KBM-7 (cell line): ENCODE measurements at regions not wholly inside any gene's neighbourhood (a gene's known extent, or its start where the extent isn't known, plus 50 kb on each side); places are given as distances from the start of the nearest gene placed in this dataset.

Experiments used
- DNase-seq: peaks from one replicate; pipeline ENCODE4 v3.0.0-alpha.2; 2015
- in situ Hi-C: fragments of 300-500 bp; cut with MboI; formaldehyde crosslinking; loops from 2 replicates; pipeline ENCODE4 v1.14.3; 2020; ENCODE audit warnings: low sequenced_read_pairs, low pct_unique_long_range_greater_than_20kb, mixed read lengths

DNA sequence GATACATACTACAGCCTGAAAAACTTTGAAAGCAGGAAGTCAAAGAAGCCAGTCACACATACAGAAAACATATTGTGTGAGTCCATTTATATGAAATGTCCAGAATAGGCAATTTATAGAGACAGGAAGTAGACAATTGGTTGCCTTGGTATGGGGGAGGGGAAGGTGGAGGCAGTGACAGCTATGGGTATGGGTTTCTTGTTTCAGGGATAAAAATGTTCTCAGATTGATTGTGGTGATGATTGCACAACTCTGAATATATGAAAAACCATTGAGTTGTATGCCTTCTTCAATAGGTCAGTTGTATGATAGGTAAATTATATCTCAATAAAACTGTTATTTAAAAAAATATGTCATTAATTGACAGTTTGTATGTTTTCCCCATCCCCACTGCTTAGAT lies 137.6 kb downstream of the SNX19 start:
- DNase-seq, result no peak
- in situ Hi-C loops, result no loop called here

DNA sequence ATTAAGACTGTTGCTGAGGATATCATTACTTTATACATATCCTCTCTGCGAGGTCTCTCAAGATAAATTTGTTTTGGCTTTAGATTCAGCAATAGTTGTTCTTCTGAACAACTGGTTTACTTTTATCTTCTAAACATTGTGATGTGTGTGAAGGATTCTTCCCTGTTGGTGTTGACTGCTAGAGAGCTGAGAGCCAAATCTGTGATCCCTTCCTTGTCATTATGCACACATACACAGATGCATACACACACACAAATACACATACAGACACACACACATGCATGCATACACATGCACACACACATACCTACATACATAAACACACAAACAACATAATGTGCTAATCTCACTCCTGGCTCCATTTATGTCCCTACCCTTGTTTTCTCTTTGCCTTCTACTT lies 137.0 kb downstream of the SNX19 start:
- in situ Hi-C loops, result no loop called here
- DNase-seq, result no peak

DNA sequence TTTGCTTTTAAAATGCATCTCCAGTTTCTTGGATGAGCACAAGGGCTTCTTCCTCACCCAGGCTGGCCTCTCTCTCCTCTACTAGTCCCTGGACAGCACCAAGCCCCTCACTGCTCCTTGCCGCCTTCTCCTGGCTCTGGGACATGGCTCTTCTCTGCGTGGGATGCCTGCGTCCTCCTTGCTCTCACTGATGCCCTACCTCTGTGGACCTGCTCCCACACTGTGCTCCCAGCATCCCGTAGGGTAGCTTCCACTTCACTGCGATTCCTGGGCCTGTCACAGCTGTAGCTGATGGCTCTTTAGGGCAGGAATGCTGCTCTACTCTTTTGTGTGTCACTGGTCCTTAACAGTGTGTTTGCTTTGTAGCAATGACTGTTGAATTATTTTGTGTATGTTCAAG lies 136.3 kb downstream of the SNX19 start:
- in situ Hi-C loops, result no loop called here

DNA sequence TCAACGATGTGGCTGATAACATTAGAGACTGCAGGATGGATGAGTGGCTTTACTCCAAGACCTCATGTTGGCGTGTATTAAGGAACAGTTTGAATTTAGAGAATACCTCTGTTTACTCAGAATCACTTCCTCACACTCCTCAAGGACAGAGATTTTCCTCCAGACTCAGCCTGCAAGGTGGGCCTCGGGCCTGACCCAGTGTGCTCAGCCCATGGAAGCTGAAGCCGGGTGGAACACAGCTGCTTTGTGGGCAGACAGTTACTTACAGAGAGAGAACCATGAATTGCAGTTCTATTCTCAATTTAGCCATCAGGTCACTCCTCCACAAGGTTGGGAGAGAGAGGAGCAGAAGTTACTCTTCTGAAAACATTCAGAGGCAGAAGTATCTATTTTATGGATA lies 135.8 kb downstream of the SNX19 start:
- in situ Hi-C loops, result no loop called here
- DNase-seq, result no peak

More for the DNA sequence above, 136.3 kb downstream of the SNX19 start:
- DNase-seq, result no peak

DNA sequence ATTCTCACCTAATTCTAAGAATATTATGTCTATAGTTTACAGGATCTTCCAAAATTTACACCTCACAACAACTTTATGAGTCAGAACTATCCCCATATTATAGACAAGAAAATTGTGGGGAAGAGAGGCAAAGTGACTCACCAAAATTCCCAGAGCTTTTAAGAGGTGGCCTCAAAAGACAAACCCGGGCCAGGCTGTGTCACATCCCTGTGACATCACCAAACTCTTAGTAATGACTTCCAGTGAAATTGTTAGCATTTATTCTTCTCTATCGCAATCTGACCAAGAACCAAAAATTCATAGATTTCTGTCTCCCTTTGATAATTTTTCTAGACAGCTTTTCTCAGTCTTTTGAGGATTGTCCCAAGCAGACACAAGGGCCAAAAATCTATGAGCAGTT lies 134.3 kb downstream of the SNX19 start:
- in situ Hi-C loops, result no loop called here
- no peak for DNase-seq

- DNase-seq, result no peak
Measured at GRCh38 chr11:130782361-130783222, 133.7 kb downstream of the SNX19 start.

DNA sequence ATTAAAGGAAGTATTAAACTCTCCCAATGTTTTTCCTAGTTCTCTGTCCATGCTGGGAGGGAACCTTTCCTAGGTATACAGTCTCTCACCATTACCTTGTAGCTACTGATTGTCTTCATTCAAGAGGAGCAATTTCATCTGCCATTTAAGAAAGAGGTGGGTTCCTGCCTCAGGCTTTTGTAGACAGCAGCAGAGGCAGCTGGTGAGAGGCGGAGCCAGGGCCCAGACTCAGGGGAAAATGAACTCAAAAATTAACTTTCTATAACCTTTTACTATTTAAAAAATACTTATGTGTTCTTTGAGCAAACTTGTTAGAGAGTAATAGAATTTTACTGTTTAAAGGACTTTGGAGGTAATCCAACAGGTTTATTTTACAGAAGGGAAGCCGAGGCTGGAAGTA lies 133.0 kb downstream of the SNX19 start:
- in situ Hi-C loops, result no loop called here
- DNase-seq, result no peak

More at GRCh38 chr11:130782361-130783222, 133.7 kb downstream of the SNX19 start:
- in situ Hi-C loops, result no loop called here

GRCh38 chr11:130785380-130786116 lies 130.7 kb downstream of the SNX19 start:
- DNase-seq, result no peak
- in situ Hi-C loops, result no loop called here

- DNase-seq, result no peak
- in situ Hi-C loops, result no loop called here
Measured at GRCh38 chr11:130786586-130786985, 129.7 kb downstream of the SNX19 start.

DNA sequence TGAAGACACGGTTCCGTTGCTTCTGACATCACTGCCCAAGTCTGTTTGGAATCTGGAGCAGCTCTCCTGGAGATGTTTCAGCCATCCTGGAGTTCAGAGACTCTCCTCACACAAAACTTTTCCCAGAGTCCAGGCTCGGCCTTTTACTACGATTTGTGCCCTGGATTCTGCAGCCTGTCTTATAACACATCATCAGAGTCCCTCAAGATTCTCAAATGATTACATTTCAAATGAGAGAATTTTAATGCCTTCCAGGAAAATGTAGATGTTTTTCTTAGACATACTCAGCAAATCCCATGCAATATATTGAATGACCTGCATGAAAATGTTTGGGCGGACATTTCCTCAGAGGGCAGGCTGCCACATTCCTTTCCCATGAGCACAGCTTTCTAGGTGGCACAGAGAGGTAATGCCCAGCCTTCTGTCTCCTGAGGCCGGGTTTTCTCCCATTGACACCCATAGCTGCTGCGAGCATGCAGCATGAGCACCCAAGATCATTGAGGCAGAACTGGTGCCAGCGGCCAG lies 129.1 kb downstream of the SNX19 start:
- no peak for DNase-seq
- in situ Hi-C loops, result no loop called here

GRCh38 chr11:130787973-130788570 lies 128.2 kb downstream of the SNX19 start:
- in situ Hi-C loops, result no loop called here
- DNase-seq, result no peak

DNA sequence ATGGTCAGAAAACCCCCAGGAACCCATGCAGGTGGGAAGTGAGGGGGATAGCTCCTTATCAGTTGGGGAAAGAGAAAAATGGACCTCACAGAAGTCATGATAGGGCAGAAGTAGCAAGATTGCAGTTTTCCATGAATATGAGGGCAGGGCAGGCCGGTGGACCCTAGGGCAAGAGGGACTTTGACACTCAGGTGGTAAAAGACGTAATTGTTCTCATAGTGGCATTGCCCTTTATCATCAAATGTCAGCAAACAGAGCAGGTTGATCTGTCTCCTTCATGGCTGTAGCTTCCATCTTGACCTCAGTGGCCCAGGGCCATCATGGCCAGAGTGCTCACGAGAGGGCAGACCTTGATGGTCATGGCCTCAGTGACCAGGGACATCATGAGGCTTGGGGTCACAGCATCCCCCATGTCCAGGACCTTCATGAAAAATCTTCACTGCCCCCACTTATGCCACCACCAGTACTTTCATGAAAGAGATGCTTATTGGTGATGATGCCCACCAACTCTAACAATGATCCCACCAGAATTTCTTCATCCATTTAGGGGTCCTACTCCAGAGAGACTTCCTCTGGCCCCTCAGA lies 127.1 kb downstream of the SNX19 start:
- in situ Hi-C loops, result no loop called here
- no peak for DNase-seq

- no peak for DNase-seq
- in situ Hi-C loops, result no loop called here
Measured at GRCh38 chr11:130790689-130791088, 125.6 kb downstream of the SNX19 start.

DNA sequence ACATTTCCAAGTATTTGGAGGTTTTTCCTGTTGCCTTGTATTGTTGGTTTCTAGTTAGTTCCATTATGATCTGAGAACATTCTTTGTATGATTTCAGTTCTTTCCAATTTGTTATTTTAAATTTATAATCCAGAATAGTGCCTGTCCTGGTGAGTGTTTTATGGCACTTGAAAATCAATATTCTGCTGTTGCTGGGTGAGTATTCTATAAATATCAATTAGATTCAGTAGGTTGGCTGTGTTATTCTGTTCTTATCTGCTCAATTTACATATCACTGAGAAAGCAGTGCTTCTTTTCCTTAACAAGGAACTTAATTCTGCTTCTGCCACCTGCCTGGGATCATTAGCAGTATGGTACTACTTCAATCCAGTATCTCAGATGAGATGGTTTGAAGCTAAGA lies 123.5 kb downstream of the SNX19 start:
- no peak for DNase-seq
- in situ Hi-C loops, result no loop called here

GRCh38 chr11:130796828-130797227 lies 119.5 kb downstream of the SNX19 start:
- no peak for DNase-seq
- in situ Hi-C loops, result no loop called here

GRCh38 chr11:130798280-130798679 lies 118.0 kb downstream of the SNX19 start:
- in situ Hi-C loops, result no loop called here
- DNase-seq, result no peak

DNA sequence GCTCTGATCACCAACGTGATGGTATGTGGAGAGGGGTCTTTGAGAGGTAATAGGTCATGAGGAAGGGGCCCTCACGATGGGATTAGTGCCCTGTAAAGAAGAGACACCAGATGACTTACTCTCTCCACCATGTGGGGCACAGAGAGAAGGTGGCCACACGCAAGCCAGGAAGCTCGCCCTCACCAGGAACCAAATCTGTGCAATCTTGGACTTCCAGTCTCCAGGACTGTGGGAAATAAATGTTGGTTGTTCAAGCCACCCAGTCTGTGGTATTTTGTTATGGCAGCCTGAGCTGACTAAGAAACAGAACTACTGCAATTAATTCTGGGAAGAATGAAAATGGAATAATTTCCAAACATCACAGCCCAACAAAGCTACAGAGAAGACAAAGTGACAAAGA lies 117.5 kb downstream of the SNX19 start:
- in situ Hi-C loops, result no loop called here
- no peak for DNase-seq

GRCh38 chr11:130801333-130802122 lies 114.8 kb downstream of the SNX19 start:
- in situ Hi-C loops, result no loop called here
- no peak for DNase-seq

- in situ Hi-C loops, result no loop called here
- DNase-seq, result no peak
Measured at GRCh38 chr11:130802567-130802966, 113.7 kb downstream of the SNX19 start.
